ENCODE measurements at regions not wholly inside any gene's neighbourhood (a gene's known extent, or its start where the extent isn't known, plus 50 kb on each side); places are given as distances from the start of the nearest gene placed in this dataset.

DNA sequence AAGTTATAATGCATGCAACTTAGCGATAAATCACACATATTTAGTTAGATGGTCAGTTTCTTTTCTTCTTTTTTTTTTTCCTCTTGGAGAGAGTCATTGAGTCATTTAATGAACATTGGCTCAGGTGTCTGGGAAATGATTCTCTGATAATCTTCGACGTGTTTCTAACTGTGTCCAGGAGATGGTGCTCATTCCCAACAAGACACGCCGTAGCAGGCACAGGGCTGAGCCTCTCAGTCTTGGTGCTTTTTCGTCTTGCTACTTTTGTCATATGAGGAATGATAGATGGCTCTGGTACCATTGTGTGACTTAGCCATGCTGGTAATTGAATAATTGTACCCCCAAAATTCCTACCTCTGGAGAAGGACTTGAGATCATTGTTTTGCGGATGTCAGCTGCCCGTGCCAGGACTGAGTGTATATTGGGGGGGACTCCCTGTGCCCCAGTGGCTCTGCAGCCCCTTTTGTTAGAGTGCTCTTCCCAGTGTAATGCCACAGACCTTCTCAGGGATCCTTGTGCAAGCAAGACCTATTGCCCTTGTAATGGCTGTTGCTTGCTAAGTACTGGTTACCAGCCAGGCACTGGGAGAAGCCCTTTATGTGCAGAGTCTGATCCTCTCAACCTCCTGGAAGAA, 107.6 kb upstream of the CYRIA start:
- TF ChIP-seq ZNF274 (IDR thresholded peaks at IDR 0.05; ENCODE audit: low read depth, low read length), result no peak
- no peak for TF ChIP-seq YY1 (IDR thresholded peaks at IDR 0.05; ENCODE audit: insufficient read depth, insufficient read length)
- no peak for TF ChIP-seq SUZ12 (IDR thresholded peaks at IDR 0.05; ENCODE audit: extremely low read depth, insufficient read depth, insufficient read length)

Measured in NT2/D1 (cell line).